GM23338 (cell line): ENCODE measurements at regions not wholly inside any gene's neighbourhood (a gene's known extent, or its start where the extent isn't known, plus 50 kb on each side); places are given as distances from the start of the nearest gene placed in this dataset.

Experiments
- ATAC-seq: fragments of 200-7000 bp; cut with Tn5 transposase; 3 replicates; pipeline ENCODE4 v1.9.1; 2020
- DNase-seq: peaks from one replicate; pipeline ENCODE4 v3.0.0-alpha.2; 2015; ENCODE audit warnings: low spot score
- H2AFZ ChIP-seq: fragments of 200-600 bp; sonication (generic); 2 replicates; pipeline ENCODE4 v1.8.0; 2016; ENCODE audit warnings: antibody characterized with exemption, mild to moderate bottlenecking, moderate library complexity
- H3F3A ChIP-seq: fragments of 200-600 bp; sonication (generic); replicated peaks from 2 replicates; pipeline ENCODE4 v1.8.0; 2017; ENCODE audit warnings: antibody characterized with exemption, mixed run types, low read depth
- H3K27ac ChIP-seq: fragments of 200-600 bp; sonication (generic); 2 replicates; pipeline ENCODE4 v1.6.1; 2016; ENCODE audit warnings: low read depth
- H3K27me3 ChIP-seq: fragments of 200-600 bp; sonication (generic); 2 replicates; pipeline ENCODE4 v1.8.0; 2016; ENCODE audit warnings: mild to moderate bottlenecking, mixed run types, moderate library complexity; ENCODE audit not compliant: insufficient read depth
- H3K36me3 ChIP-seq: fragments of 200-600 bp; sonication (generic); 2 replicates; pipeline ENCODE4 v1.8.0; 2016; ENCODE audit warnings: mild to moderate bottlenecking; ENCODE audit not compliant: insufficient read depth
- H3K4me1 ChIP-seq: fragments of 200-600 bp; sonication (generic); 2 replicates; pipeline ENCODE4 v1.8.0; 2016; ENCODE audit warnings: mild to moderate bottlenecking, moderate library complexity; ENCODE audit not compliant: insufficient read depth
- H3K4me2 ChIP-seq: fragments of 200-600 bp; sonication (generic); 2 replicates; pipeline ENCODE4 v1.7.1; 2017; ENCODE audit warnings: mixed run types
- H3K4me3 ChIP-seq: fragments of 200-600 bp; sonication (generic); 2 replicates; pipeline ENCODE4 v1.6.1; 2016; ENCODE audit warnings: mixed run types
- H3K79me2 ChIP-seq: fragments of 200-600 bp; sonication (generic); replicated peaks from 2 replicates; pipeline ENCODE4 v1.8.0; 2017; ENCODE audit warnings: mild to moderate bottlenecking; ENCODE audit not compliant: insufficient read depth
- H3K9me2 ChIP-seq: fragments of 200-600 bp; sonication (generic); 2 replicates; pipeline ENCODE4 v1.8.0; 2017; ENCODE audit not compliant: insufficient read depth
- H4K20me1 ChIP-seq: fragments of 200-600 bp; sonication (generic); replicated peaks from 2 replicates; pipeline ENCODE4 v1.8.0; 2017; ENCODE audit warnings: mild to moderate bottlenecking; ENCODE audit not compliant: insufficient read depth
- H3K27ac Mint-ChIP-seq: 2 replicates; pipeline ENCODE4 v1.8.0; 2020; ENCODE audit warnings: inconsistent platforms, mild to moderate bottlenecking, moderate library complexity, mixed read lengths
- H3K27me3 Mint-ChIP-seq: 3 replicates; pipeline ENCODE4 v1.8.0; 2022; ENCODE audit warnings: low read depth, mild to moderate bottlenecking, moderate library complexity, mixed read lengths, inconsistent platforms; ENCODE audit not compliant: insufficient read depth, poor library complexity
- H3K36me3 Mint-ChIP-seq: 3 replicates; pipeline ENCODE4 v1.8.0; 2021; ENCODE audit warnings: low read depth, mild to moderate bottlenecking, inconsistent platforms, moderate library complexity, mixed read lengths
- H3K4me1 Mint-ChIP-seq: 3 replicates; pipeline ENCODE4 v1.8.0; 2020; ENCODE audit warnings: mild to moderate bottlenecking, inconsistent platforms, mixed read lengths
- H3K4me3 Mint-ChIP-seq: 3 replicates; pipeline ENCODE4 v1.8.0; 2021; ENCODE audit warnings: moderate library complexity, mild to moderate bottlenecking, inconsistent platforms, mixed read lengths
- H3K9me3 Mint-ChIP-seq: 3 replicates; pipeline ENCODE4 v1.8.0; 2020; ENCODE audit warnings: moderate library complexity, mild to moderate bottlenecking, inconsistent platforms, mixed read lengths
- CREB1 ChIP-seq: fragments of 250-450 bp; sonication (Bioruptor Pico); IDR thresholded peaks from 2 replicates; pipeline ENCODE4 v1.5.0; 2020; ENCODE audit warnings: low read depth, mild to moderate bottlenecking, moderate library complexity
- EZH2 ChIP-seq: fragments of 200-600 bp; sonication (generic); IDR thresholded peaks from one replicate; pipeline ENCODE4 v1.8.0; 2017; ENCODE audit warnings: antibody characterized with exemption, mild to moderate bottlenecking, low read depth; ENCODE audit not compliant: unreplicated experiment
- EZH2phosphoT487 ChIP-seq: fragments of 200-600 bp; sonication (generic); IDR thresholded peaks from one replicate; pipeline ENCODE4 v1.8.1; 2018; ENCODE audit warnings: antibody characterized with exemption; ENCODE audit not compliant: unreplicated experiment
- POLR2AphosphoS5 ChIP-seq: IDR thresholded peaks from 2 replicates; pipeline ENCODE4 v1.6.1; 2016; ENCODE audit warnings: antibody characterized with exemption, low read depth
- ZNF114 ChIP-seq: fragments of 250-450 bp; sonication (Bioruptor Pico); IDR thresholded peaks from 2 replicates; pipeline ENCODE4 v1.5.0; 2020; ENCODE audit warnings: mild to moderate bottlenecking, moderate library complexity
- ZNF331 ChIP-seq: fragments of 250-450 bp; sonication (Bioruptor Pico); IDR thresholded peaks from 2 replicates; pipeline ENCODE4 v1.5.0; 2020; ENCODE audit warnings: low read depth, mild to moderate bottlenecking, moderate library complexity
- TF ChIP-seq, protein P1 (sequence below): IDR thresholded peaks from one replicate; pipeline ENCODE4 v1.6.1; 2018; ENCODE audit warnings: antibody characterized with exemption; ENCODE audit not compliant: unreplicated experiment
- TF ChIP-seq, protein P2 (sequence below), 2 experiments: fragments of 200-600 bp in 1 of 2; sonication (generic) in 1 of 2; conservative IDR thresholded peaks; 2 replicates each; pipeline versions ENCODE4 v1.5.1 to v1.6.1; 2016 to 2017; ENCODE audit warnings: antibody characterized with exemption in 2 of 2, low read depth in 2 of 2, mild to moderate bottlenecking in 2 of 2, moderate library complexity in 1 of 2
- TF ChIP-seq, protein P3 (sequence below): IDR thresholded peaks from 2 replicates; pipeline ENCODE4 v1.6.1; 2016; ENCODE audit warnings: antibody characterized with exemption
- TF ChIP-seq, protein P4 (sequence below): fragments of 250-450 bp; sonication (Bioruptor Pico); IDR thresholded peaks from 2 replicates; pipeline ENCODE4 v1.5.0; 2020; ENCODE audit warnings: mild to moderate bottlenecking, moderate library complexity

DNA sequence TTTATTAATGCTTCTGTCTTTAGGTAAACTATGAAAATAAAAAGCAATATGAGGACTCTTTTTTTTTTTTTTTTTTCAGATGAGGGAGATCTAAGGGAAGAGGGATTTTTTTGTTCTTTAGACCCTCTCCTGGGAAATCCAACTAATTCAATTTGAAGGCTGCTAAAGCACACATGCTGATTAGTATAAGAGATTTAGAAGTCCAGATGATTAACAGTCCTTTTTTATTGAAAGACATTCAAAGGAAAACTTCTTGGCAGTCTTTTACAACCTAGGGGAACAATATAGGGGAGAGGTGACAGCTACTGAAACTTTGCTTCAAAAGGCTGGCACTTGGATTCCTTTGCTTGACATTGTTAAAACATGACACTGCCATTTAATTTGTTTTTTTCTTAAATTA, 602.5 kb downstream of the RAPGEF2 start:
- Mint-ChIP-seq H3K4me1 (no peaks in the 10 kb centered on the region), H3K4me3 (no peak overlapping the region), H3K27ac (no peak overlapping the region), H3K27me3 (peaks cover 2% of the 10 kb centered on the region), H3K9me3 (no peaks in the 10 kb centered on the region), H3K36me3 (no peaks in the 10 kb centered on the region)
- Histone ChIP-seq H4K20me1 (no peaks in the 10 kb centered on the region), H3K4me3 (no peak overlapping the region), H3F3A (no peaks in the 10 kb centered on the region), H3K4me1 (no peaks in the 10 kb centered on the region), H3K9me2 (peaks cover 7% of the 10 kb centered on the region; the same call in 1 of the 2 replicates), H3K36me3 (no peaks in the 10 kb centered on the region), H3K27ac (no peak overlapping the region), H3K4me2 (no peak overlapping the region), H3K79me2 (no peaks in the 10 kb centered on the region), H3K27me3 (no peaks in the 10 kb centered on the region), H2AFZ (no peak overlapping the region)
- DNase-seq = no peak
- TF ChIP-seq, protein P1, sequence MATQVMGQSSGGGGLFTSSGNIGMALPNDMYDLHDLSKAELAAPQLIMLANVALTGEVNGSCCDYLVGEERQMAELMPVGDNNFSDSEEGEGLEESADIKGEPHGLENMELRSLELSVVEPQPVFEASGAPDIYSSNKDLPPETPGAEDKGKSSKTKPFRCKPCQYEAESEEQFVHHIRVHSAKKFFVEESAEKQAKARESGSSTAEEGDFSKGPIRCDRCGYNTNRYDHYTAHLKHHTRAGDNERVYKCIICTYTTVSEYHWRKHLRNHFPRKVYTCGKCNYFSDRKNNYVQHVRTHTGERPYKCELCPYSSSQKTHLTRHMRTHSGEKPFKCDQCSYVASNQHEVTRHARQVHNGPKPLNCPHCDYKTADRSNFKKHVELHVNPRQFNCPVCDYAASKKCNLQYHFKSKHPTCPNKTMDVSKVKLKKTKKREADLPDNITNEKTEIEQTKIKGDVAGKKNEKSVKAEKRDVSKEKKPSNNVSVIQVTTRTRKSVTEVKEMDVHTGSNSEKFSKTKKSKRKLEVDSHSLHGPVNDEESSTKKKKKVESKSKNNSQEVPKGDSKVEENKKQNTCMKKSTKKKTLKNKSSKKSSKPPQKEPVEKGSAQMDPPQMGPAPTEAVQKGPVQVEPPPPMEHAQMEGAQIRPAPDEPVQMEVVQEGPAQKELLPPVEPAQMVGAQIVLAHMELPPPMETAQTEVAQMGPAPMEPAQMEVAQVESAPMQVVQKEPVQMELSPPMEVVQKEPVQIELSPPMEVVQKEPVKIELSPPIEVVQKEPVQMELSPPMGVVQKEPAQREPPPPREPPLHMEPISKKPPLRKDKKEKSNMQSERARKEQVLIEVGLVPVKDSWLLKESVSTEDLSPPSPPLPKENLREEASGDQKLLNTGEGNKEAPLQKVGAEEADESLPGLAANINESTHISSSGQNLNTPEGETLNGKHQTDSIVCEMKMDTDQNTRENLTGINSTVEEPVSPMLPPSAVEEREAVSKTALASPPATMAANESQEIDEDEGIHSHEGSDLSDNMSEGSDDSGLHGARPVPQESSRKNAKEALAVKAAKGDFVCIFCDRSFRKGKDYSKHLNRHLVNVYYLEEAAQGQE = no peak
- TF ChIP-seq, protein P2, sequence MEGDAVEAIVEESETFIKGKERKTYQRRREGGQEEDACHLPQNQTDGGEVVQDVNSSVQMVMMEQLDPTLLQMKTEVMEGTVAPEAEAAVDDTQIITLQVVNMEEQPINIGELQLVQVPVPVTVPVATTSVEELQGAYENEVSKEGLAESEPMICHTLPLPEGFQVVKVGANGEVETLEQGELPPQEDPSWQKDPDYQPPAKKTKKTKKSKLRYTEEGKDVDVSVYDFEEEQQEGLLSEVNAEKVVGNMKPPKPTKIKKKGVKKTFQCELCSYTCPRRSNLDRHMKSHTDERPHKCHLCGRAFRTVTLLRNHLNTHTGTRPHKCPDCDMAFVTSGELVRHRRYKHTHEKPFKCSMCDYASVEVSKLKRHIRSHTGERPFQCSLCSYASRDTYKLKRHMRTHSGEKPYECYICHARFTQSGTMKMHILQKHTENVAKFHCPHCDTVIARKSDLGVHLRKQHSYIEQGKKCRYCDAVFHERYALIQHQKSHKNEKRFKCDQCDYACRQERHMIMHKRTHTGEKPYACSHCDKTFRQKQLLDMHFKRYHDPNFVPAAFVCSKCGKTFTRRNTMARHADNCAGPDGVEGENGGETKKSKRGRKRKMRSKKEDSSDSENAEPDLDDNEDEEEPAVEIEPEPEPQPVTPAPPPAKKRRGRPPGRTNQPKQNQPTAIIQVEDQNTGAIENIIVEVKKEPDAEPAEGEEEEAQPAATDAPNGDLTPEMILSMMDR (conservative IDR thresholded peaks at IDR 0.05; ENCODE audit: low read depth in 2 of 2) = no peak
- TF ChIP-seq, protein P3, sequence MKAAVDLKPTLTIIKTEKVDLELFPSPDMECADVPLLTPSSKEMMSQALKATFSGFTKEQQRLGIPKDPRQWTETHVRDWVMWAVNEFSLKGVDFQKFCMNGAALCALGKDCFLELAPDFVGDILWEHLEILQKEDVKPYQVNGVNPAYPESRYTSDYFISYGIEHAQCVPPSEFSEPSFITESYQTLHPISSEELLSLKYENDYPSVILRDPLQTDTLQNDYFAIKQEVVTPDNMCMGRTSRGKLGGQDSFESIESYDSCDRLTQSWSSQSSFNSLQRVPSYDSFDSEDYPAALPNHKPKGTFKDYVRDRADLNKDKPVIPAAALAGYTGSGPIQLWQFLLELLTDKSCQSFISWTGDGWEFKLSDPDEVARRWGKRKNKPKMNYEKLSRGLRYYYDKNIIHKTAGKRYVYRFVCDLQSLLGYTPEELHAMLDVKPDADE = no peak
- no peak for TF ChIP-seq EZH2phosphoT487
- no peak for TF ChIP-seq CREB1
- no peak for TF ChIP-seq ZNF331 (CRISPR knock-in tag)
- TF ChIP-seq POLR2AphosphoS5 = no peak
- no peak for TF ChIP-seq EZH2
- TF ChIP-seq, protein P4, sequence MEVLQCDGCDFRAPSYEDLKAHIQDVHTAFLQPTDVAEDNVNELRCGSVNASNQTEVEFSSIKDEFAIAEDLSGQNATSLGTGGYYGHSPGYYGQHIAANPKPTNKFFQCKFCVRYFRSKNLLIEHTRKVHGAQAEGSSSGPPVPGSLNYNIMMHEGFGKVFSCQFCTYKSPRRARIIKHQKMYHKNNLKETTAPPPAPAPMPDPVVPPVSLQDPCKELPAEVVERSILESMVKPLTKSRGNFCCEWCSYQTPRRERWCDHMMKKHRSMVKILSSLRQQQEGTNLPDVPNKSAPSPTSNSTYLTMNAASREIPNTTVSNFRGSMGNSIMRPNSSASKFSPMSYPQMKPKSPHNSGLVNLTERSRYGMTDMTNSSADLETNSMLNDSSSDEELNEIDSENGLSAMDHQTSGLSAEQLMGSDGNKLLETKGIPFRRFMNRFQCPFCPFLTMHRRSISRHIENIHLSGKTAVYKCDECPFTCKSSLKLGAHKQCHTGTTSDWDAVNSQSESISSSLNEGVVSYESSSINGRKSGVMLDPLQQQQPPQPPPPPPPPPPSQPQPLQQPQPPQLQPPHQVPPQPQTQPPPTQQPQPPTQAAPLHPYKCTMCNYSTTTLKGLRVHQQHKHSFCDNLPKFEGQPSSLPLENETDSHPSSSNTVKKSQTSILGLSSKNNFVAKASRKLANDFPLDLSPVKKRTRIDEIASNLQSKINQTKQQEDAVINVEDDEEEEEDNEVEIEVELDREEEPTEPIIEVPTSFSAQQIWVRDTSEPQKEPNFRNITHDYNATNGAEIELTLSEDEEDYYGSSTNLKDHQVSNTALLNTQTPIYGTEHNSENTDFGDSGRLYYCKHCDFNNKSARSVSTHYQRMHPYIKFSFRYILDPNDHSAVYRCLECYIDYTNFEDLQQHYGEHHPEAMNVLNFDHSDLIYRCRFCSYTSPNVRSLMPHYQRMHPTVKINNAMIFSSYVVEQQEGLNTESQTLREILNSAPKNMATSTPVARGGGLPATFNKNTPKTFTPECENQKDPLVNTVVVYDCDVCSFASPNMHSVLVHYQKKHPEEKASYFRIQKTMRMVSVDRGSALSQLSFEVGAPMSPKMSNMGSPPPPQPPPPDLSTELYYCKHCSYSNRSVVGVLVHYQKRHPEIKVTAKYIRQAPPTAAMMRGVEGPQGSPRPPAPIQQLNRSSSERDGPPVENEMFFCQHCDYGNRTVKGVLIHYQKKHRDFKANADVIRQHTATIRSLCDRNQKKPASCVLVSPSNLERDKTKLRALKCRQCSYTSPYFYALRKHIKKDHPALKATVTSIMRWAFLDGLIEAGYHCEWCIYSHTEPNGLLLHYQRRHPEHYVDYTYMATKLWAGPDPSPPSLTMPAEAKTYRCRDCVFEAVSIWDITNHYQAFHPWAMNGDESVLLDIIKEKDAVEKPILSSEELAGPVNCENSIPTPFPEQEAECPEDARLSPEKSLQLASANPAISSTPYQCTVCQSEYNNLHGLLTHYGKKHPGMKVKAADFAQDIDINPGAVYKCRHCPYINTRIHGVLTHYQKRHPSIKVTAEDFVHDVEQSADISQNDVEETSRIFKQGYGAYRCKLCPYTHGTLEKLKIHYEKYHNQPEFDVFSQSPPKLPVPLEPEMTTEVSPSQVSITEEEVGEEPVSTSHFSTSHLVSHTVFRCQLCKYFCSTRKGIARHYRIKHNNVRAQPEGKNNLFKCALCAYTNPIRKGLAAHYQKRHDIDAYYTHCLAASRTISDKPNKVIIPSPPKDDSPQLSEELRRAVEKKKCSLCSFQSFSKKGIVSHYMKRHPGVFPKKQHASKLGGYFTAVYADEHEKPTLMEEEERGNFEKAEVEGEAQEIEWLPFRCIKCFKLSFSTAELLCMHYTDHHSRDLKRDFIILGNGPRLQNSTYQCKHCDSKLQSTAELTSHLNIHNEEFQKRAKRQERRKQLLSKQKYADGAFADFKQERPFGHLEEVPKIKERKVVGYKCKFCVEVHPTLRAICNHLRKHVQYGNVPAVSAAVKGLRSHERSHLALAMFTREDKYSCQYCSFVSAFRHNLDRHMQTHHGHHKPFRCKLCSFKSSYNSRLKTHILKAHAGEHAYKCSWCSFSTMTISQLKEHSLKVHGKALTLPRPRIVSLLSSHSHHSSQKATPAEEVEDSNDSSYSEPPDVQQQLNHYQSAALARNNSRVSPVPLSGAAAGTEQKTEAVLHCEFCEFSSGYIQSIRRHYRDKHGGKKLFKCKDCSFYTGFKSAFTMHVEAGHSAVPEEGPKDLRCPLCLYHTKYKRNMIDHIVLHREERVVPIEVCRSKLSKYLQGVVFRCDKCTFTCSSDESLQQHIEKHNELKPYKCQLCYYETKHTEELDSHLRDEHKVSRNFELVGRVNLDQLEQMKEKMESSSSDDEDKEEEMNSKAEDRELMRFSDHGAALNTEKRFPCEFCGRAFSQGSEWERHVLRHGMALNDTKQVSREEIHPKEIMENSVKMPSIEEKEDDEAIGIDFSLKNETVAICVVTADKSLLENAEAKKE (CRISPR knock-in tag) = no peak
- no peak for TF ChIP-seq ZNF114 (CRISPR knock-in tag)
- ATAC-seq = no peak
